ENCODE measurements at regions not wholly inside any gene's neighbourhood (a gene's known extent, or its start where the extent isn't known, plus 50 kb on each side); places are given as distances from the start of the nearest gene placed in this dataset.

DNA sequence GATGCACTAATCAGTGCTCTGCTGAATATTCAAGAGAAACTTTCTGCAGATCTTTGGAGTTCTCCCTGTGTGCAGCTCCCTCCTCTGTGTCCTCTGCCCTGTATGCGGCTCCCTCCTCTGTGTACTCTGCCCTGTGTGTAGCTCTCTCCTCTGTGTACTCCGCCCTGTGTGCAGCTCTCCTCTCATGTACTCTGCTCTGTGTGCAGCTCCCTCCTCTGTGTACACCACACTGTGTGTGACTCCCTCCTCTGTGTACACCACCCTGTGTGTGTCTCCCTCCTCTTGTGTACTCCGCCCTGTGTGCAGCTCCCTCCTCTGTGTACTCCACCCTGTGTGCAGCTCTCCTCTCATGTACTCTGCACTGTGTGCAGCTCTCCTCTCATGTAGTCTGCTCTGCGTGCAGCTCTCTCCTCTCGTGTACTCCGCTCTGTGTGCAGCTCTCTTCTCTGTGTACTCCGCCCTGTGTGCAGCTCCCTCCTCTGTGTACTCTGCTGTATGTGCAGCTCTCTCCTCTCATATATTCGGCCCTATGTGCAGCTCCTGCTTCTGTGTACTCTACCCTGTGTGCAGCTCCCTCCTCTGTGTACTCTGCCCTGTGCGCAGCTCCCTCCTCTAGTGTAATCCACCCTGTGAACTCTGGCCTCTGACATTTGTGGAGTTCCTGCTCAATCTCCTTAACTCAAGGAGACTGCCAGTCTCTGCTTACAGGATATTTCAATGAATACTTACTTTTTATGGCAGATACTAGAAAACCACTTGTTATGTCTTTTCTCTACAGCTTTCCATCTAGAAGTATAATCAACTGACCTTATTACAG, 280.4 kb downstream of the GLRX3 start:
- TF ChIP-seq, protein P1, sequence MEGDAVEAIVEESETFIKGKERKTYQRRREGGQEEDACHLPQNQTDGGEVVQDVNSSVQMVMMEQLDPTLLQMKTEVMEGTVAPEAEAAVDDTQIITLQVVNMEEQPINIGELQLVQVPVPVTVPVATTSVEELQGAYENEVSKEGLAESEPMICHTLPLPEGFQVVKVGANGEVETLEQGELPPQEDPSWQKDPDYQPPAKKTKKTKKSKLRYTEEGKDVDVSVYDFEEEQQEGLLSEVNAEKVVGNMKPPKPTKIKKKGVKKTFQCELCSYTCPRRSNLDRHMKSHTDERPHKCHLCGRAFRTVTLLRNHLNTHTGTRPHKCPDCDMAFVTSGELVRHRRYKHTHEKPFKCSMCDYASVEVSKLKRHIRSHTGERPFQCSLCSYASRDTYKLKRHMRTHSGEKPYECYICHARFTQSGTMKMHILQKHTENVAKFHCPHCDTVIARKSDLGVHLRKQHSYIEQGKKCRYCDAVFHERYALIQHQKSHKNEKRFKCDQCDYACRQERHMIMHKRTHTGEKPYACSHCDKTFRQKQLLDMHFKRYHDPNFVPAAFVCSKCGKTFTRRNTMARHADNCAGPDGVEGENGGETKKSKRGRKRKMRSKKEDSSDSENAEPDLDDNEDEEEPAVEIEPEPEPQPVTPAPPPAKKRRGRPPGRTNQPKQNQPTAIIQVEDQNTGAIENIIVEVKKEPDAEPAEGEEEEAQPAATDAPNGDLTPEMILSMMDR (IDR thresholded peaks at IDR 0.05), result no peak
- no peak for TF ChIP-seq POLR2AphosphoS5 (IDR thresholded peaks at IDR 0.05; ENCODE audit: low read depth, low read length)
